H9 (cell line): ENCODE measurements at regions not wholly inside any gene's neighbourhood (a gene's known extent, or its start where the extent isn't known, plus 50 kb on each side); places are given as distances from the start of the nearest gene placed in this dataset.
A peak's percentile ranks its signal among the peaks of the same experiment; 100 is the strongest.

Experiments
- DNase-seq: peaks from one replicate; pipeline ENCODE4 v3.0.0-alpha.2; 2017
- H2AFZ ChIP-seq: one replicate; pipeline ENCODE4 v1.6.1; 2013; ENCODE audit warnings: mild to moderate bottlenecking, low read length, control low read depth, moderate library complexity
- H2AK5ac ChIP-seq: 2 replicates; pipeline ENCODE4 v1.6.1; 2013; ENCODE audit warnings: low read length, control low read depth, mixed read lengths; ENCODE audit not compliant: insufficient read length
- H2BK120ac ChIP-seq: one replicate; pipeline ENCODE4 v1.6.1; 2013; ENCODE audit warnings: low read depth, mild to moderate bottlenecking, low read length, control low read depth, inconsistent platforms; ENCODE audit not compliant: poor library complexity, severe bottlenecking
- H2BK12ac ChIP-seq: 2 replicates; pipeline ENCODE4 v1.6.1; 2013; ENCODE audit warnings: low read length, control low read depth, mixed read lengths, low read depth; ENCODE audit not compliant: insufficient read length
- H2BK15ac ChIP-seq: 2 replicates; pipeline ENCODE4 v1.6.1; 2013; ENCODE audit warnings: low read depth, low read length, control low read depth
- H2BK20ac ChIP-seq: one replicate; pipeline ENCODE4 v1.6.1; 2013; ENCODE audit warnings: low read depth, mild to moderate bottlenecking, low read length, control low read depth, inconsistent platforms; ENCODE audit not compliant: poor library complexity, severe bottlenecking
- H2BK5ac ChIP-seq: 2 replicates; pipeline ENCODE4 v1.6.1; 2013; ENCODE audit warnings: low read length, control low read depth, mixed read lengths; ENCODE audit not compliant: insufficient read length
- H3K14ac ChIP-seq: 2 replicates; pipeline ENCODE4 v1.6.1; 2013; ENCODE audit warnings: low read length, control low read depth; ENCODE audit not compliant: insufficient read depth
- H3K18ac ChIP-seq: 2 replicates; pipeline ENCODE4 v1.6.1; 2013; ENCODE audit warnings: low read depth, mild to moderate bottlenecking, mixed read lengths, low read length, control low read depth; ENCODE audit not compliant: insufficient read length
- H3K23ac ChIP-seq: 2 replicates; pipeline ENCODE4 v1.6.1; 2013; ENCODE audit warnings: low read length, control low read depth, mixed read lengths, low read depth; ENCODE audit not compliant: insufficient read length
- H3K23me2 ChIP-seq: 2 replicates; pipeline ENCODE4 v1.6.1; 2013; ENCODE audit warnings: low read depth, mild to moderate bottlenecking, mixed read lengths, low read length, control low read depth; ENCODE audit not compliant: insufficient read length, poor library complexity, severe bottlenecking
- H3K27ac ChIP-seq: 2 replicates; pipeline ENCODE4 v1.5.1; 2013; ENCODE audit warnings: low read length, control low read depth, mixed read lengths, low read depth; ENCODE audit not compliant: insufficient read length
- H3K27me3 ChIP-seq: 2 replicates; pipeline ENCODE4 v1.6.1; 2013; ENCODE audit warnings: low read length, control low read depth, inconsistent platforms; ENCODE audit not compliant: insufficient read depth
- H3K4ac ChIP-seq: 2 replicates; pipeline ENCODE4 v1.6.1; 2013; ENCODE audit warnings: low read depth, mild to moderate bottlenecking, control low read depth, inconsistent platforms, low read length, moderate library complexity
- H3K4me1 ChIP-seq: 2 replicates; pipeline ENCODE4 v1.6.1; 2013; ENCODE audit warnings: low read length, control low read depth, inconsistent platforms; ENCODE audit not compliant: insufficient read depth
- H3K4me2 ChIP-seq: 2 replicates; pipeline ENCODE4 v1.6.1; 2013; ENCODE audit warnings: low read length, control low read depth, mixed read lengths; ENCODE audit not compliant: insufficient read length, insufficient read depth
- H3K56ac ChIP-seq: 2 replicates; pipeline ENCODE4 v1.6.1; 2013; ENCODE audit warnings: low read depth, mild to moderate bottlenecking, mixed read lengths, low read length, control low read depth; ENCODE audit not compliant: insufficient read length
- H3K79me1 ChIP-seq: 2 replicates; pipeline ENCODE4 v1.6.1; 2013; ENCODE audit warnings: low read depth, mild to moderate bottlenecking, moderate library complexity, low read length, control low read depth, inconsistent platforms; ENCODE audit not compliant: insufficient read depth, poor library complexity, severe bottlenecking
- H3K79me2 ChIP-seq: 2 replicates; pipeline ENCODE4 v1.6.1; 2013; ENCODE audit warnings: low read length, control low read depth, inconsistent platforms; ENCODE audit not compliant: insufficient read depth
- H3K9ac ChIP-seq: 2 replicates; pipeline ENCODE4 v1.6.1; 2013; ENCODE audit warnings: low read length, control low read depth, mixed read lengths; ENCODE audit not compliant: insufficient read length; ENCODE audit errors: extremely low read depth
- H3K9me3 ChIP-seq: one replicate; pipeline ENCODE4 v1.6.1; 2013; ENCODE audit warnings: low read depth, low read length, inconsistent platforms; ENCODE audit not compliant: control insufficient read depth
- H3T11ph ChIP-seq: one replicate; pipeline ENCODE4 v1.6.1; 2013; ENCODE audit warnings: mild to moderate bottlenecking, low read length, control low read depth, inconsistent platforms
- H4K20me1 ChIP-seq: one replicate; pipeline ENCODE4 v1.6.1; 2013; ENCODE audit not compliant: control insufficient read depth, insufficient read length, insufficient read depth
- H4K5ac ChIP-seq: 2 replicates; pipeline ENCODE4 v1.6.1; 2013; ENCODE audit warnings: low read depth, mild to moderate bottlenecking, mixed read lengths, low read length, control low read depth; ENCODE audit not compliant: insufficient read length
- H4K8ac ChIP-seq: replicated peaks from 2 replicates; pipeline ENCODE4 v1.6.1; 2013; ENCODE audit warnings: low read length, control low read depth, mixed read lengths, low read depth; ENCODE audit not compliant: insufficient read length
- H4K91ac ChIP-seq: 2 replicates; pipeline ENCODE4 v1.6.1; 2013; ENCODE audit warnings: low read depth, mild to moderate bottlenecking, moderate library complexity, mixed read lengths, low read length, control low read depth; ENCODE audit not compliant: insufficient read length
- H3K27ac Mint-ChIP-seq, 3 experiments: 2 replicates in 2 of 3; 3 replicates in 1 of 3; pipeline ENCODE4 v1.8.0; 2020 to 2021; ENCODE audit warnings: mixed read lengths in 3 of 3, mild to moderate bottlenecking in 1 of 3, moderate library complexity in 1 of 3
- H3K27me3 Mint-ChIP-seq: 2 replicates; pipeline ENCODE4 v1.8.0; 2021; ENCODE audit warnings: low read depth, mild to moderate bottlenecking, moderate library complexity, mixed read lengths
- H3K36me3 Mint-ChIP-seq, 3 experiments: 2 replicates in 2 of 3; 3 replicates in 1 of 3; pipeline ENCODE4 v1.8.0; 2020 to 2021; ENCODE audit warnings: low read depth in 3 of 3, mixed read lengths in 3 of 3; ENCODE audit not compliant: insufficient read depth in 1 of 3
- H3K4me1 Mint-ChIP-seq, 2 experiments: 2 replicates each; pipeline ENCODE4 v1.8.0; 2020; ENCODE audit warnings: mixed read lengths in 2 of 2
- H3K4me3 Mint-ChIP-seq, 2 experiments: 2 replicates in 1 of 2; 3 replicates in 1 of 2; pipeline ENCODE4 v1.8.0; 2020 to 2021; ENCODE audit warnings: mild to moderate bottlenecking in 2 of 2, mixed read lengths in 2 of 2, moderate library complexity in 1 of 2
- H3K9me3 Mint-ChIP-seq, 2 experiments: 2 replicates in 1 of 2; 3 replicates in 1 of 2; pipeline ENCODE4 v1.8.0; 2020; ENCODE audit warnings: mild to moderate bottlenecking in 2 of 2, mixed read lengths in 2 of 2, moderate library complexity in 1 of 2
- TF ChIP-seq, protein P1 (sequence below): fragments of 200-600 bp; sonication (generic); conservative IDR thresholded peaks from 3 replicates; pipeline ENCODE4 v1.8.0; 2021; ENCODE audit warnings: antibody characterized with exemption, mild to moderate bottlenecking

- Histone ChIP-seq H3K56ac (no peak overlapping the region), H3K14ac (no peak overlapping the region), H3K79me1 (no peaks in the 10 kb centered on the region), H3K4me1 (no peaks in the 10 kb centered on the region), H2AFZ (no peak overlapping the region), H3K79me2 (no peaks in the 10 kb centered on the region), H3K27ac (no peak overlapping the region), H2BK12ac (no peak overlapping the region), H4K5ac (no peak overlapping the region), H2BK15ac (no peak overlapping the region), H3K23ac (no peak overlapping the region), H4K20me1 (no peaks in the 10 kb centered on the region), H3K4me2 (no peak overlapping the region), H2BK5ac (no peak overlapping the region), H2BK120ac (no peak overlapping the region), H3K18ac (no peak overlapping the region), H3T11ph (no peak overlapping the region), H3K9ac (no peak overlapping the region), H4K8ac (no peak overlapping the region), H2BK20ac (no peak overlapping the region), H3K27me3 (no peaks in the 10 kb centered on the region), H3K4ac (no peak overlapping the region), H2AK5ac (no peak overlapping the region), H4K91ac (no peak overlapping the region), H3K9me3 (no peaks in the 10 kb centered on the region), H3K23me2 (no peaks in the 10 kb centered on the region)
- Mint-ChIP-seq H3K36me3 (peaks cover 10 to 30% (median 15%) of the 10 kb centered on the region in 3 experiments), H3K4me1 (peaks cover 4 to 10% of the 10 kb centered on the region in 2 experiments), H3K27me3 (no peaks in the 10 kb centered on the region), H3K27ac (no peak overlapping the region), H3K9me3 (peaks cover 24 to 27% of the 10 kb centered on the region in 2 experiments), H3K4me3 (no peak overlapping the region)
- TF ChIP-seq, protein P1, sequence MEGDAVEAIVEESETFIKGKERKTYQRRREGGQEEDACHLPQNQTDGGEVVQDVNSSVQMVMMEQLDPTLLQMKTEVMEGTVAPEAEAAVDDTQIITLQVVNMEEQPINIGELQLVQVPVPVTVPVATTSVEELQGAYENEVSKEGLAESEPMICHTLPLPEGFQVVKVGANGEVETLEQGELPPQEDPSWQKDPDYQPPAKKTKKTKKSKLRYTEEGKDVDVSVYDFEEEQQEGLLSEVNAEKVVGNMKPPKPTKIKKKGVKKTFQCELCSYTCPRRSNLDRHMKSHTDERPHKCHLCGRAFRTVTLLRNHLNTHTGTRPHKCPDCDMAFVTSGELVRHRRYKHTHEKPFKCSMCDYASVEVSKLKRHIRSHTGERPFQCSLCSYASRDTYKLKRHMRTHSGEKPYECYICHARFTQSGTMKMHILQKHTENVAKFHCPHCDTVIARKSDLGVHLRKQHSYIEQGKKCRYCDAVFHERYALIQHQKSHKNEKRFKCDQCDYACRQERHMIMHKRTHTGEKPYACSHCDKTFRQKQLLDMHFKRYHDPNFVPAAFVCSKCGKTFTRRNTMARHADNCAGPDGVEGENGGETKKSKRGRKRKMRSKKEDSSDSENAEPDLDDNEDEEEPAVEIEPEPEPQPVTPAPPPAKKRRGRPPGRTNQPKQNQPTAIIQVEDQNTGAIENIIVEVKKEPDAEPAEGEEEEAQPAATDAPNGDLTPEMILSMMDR, result peak; percentile 62
- no peak for DNase-seq
Observed at GRCh38 chr2:52416340-52416739, 1351.3 kb upstream of the CHAC2 start.
